Coronary artery (tissue), 2 donors: ENCODE measurements at regions not wholly inside any gene's neighbourhood (a gene's known extent, or its start where the extent isn't known, plus 50 kb on each side); places are given as distances from the start of the nearest gene placed in this dataset.

ENCODE experiments used
- DNase-seq: peaks from one replicate; pipeline ENCODE4 v3.0.0-alpha.2; 2017; ENCODE audit warnings: low spot score
- H3K27ac ChIP-seq, 2 donors: fragments of 200-600 bp; sonication (generic); one replicate each; pipeline ENCODE4 v1.5.1; 2016 to 2019
- H3K4me3 ChIP-seq: fragments of 200-600 bp; sonication (generic); 2 replicates; pipeline ENCODE4 v1.5.1; 2016; ENCODE audit warnings: mild to moderate bottlenecking, moderate library complexity
- TF ChIP-seq, protein P1 (sequence below): fragments of 200-600 bp; sonication (generic); IDR thresholded peaks from one replicate; pipeline ENCODE4 v1.5.1; 2019; ENCODE audit warnings: antibody characterized with exemption

DNA sequence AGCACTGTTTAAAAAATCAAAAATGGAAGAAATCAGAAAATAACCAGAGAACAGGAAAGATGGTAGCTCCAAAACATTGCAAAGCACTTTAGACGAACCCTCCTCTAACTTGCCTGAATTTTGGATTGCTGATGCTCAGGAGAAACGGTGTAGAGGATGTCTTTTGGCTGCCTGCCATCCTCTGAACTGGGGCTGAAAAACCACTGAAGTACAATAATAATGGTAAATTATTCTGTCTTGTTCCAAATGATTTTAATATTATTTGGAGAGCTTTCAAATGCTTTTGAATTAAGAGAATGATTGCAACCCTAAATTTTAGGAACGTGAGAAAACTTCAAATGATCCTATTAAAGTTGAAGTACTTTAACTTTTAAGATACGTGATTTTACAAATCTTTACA, 167.3 kb upstream of the SLC13A1 start:
- TF ChIP-seq, protein P1, sequence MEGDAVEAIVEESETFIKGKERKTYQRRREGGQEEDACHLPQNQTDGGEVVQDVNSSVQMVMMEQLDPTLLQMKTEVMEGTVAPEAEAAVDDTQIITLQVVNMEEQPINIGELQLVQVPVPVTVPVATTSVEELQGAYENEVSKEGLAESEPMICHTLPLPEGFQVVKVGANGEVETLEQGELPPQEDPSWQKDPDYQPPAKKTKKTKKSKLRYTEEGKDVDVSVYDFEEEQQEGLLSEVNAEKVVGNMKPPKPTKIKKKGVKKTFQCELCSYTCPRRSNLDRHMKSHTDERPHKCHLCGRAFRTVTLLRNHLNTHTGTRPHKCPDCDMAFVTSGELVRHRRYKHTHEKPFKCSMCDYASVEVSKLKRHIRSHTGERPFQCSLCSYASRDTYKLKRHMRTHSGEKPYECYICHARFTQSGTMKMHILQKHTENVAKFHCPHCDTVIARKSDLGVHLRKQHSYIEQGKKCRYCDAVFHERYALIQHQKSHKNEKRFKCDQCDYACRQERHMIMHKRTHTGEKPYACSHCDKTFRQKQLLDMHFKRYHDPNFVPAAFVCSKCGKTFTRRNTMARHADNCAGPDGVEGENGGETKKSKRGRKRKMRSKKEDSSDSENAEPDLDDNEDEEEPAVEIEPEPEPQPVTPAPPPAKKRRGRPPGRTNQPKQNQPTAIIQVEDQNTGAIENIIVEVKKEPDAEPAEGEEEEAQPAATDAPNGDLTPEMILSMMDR = no peak
- no peak overlapping the region for H3K4me3 ChIP-seq
- no peak for DNase-seq
- no peak overlapping the region for H3K27ac ChIP-seq

DNA sequence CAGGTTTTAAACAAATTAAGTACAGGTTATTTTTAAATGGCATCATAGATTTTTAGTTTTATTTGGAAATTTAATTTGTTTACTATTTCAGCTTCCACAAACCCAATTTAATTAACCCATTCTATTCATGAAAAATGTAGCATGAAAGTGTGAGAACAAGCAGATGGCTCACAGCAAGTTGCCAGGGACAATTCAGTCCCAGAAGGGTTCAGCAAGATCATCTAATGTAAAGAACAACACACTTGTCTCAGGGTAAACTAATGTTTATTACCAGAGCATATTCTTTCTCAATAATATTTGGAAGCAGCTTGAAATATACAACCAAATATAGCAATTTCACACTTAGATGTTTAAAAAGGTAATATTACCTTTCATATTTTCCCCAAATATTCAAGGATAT, 166.9 kb upstream of the SLC13A1 start:
- Histone ChIP-seq H3K4me3 (no peak overlapping the region), H3K27ac (no peak overlapping the region)
- no peak for DNase-seq
- TF ChIP-seq, protein P1 = no peak

DNA sequence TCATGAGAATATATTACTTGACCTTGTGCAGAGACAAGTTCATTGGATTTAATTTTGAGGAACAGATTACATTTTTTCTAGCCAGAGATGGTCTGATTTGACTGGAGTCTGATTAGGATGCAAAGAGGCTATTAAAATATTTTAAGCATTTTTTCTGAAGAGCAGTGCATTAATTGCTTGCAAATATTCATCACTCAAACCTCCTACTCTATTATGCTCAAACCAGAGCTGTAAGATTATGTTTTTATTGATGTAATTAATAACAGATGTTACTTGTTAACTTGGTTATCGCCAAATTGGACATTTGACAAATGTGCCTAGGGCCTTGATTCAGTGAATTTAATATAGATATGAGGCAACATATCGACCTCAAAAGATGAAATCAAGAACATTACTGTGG, 160.9 kb upstream of the SLC13A1 start:
- no peak for DNase-seq
- TF ChIP-seq, protein P1 = no peak
- Histone ChIP-seq H3K4me3 (no peak overlapping the region), H3K27ac (no peak overlapping the region)

DNA sequence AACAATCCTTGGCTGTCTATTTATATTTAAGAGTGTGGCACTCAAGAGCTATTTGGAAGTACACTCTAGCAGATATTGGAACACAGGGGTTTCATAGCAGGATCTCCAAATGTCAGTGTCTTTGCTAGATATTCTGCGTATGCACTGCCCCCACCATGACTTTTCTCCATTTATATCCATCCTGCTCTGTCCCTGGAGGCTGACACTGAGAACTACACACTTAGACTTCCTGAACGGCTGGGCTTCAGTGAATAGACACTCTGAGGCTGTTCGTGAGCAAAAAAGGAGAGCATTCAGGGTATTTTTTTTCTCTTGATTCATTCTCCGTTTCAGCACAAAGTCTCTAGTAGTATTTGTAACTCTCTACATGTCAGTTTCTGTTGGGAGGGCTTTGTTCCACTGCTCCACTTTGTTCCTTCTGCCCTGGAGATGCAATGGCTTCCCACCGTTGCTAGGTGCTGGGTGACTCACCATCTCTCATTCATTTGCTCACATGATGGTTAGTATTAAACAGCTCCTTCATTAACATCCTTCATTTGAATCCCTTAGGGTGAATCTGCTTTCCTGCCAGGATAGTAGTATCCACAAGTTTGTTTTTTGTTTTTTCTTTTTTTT, 155.9 kb upstream of the SLC13A1 start:
- DNase-seq = no peak
- Histone ChIP-seq H3K4me3 (no peak overlapping the region), H3K27ac (no peak overlapping the region)
- TF ChIP-seq, protein P1 = no peak

DNA sequence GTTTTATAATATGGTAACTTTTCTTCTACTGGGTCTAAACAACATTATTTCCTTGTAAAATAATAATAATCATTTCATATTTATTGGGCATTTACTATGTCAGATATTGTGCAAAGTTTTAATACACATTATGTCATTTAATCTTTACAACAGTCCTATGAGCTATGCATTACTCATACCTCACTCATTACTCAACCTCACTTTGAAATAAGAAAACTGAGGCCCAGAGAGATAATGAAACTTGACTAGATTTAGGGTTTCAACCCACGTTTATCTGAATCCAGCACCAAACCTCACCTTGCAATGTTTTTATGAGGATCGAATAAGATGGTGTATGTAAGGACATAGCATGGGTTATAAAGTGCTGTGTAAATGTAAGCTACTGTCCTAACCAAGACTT, 153.2 kb upstream of the SLC13A1 start:
- no peak for DNase-seq
- Histone ChIP-seq H3K27ac (no peak overlapping the region), H3K4me3 (no peak overlapping the region)
- TF ChIP-seq, protein P1 = no peak

DNA sequence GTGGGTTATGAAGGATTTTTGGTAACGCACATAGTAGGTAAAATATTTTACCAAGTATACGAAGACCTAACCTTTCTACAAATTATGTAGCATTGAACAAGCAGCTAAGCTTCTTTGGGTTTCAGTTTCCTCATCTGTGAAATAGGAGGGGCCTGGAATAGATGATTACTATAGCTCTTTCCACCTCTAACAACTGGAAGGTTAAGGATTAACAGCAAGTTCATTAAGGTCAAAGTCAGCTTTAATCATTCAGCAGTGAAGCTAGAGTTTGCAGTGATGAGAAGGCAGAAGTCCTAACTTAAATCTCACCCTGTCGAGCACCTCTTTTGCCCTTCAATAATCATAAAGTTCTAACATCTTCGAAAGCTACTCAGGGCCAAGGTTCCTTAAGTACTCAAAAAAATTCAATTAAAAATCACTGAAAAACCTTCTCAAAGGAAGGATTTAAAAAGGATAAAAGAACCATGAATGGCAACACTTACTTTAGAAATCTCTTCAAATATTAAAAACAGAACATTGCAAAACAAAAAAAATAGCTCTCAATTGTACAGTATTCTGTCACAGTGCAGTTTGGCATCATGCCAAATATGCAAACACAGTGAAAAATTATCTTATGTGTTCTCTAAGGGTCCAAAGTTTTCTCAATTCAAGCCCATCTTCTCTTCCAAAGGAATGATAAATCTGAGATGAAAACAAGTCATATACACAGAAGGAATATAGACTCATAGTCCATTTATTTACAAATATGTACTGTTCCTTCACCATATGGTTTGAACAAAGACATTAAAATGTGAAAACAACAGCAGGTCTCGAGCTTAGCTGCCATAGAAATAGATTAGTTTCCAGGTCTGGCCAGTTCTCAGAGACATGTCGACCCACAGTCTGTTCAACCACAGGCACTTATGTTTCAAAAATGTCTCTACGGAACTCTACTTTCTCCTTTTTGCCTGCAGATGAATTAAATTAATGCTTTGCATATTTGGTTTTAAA, 152.0 kb upstream of the SLC13A1 start:
- no peak overlapping the region for H3K27ac ChIP-seq
- TF ChIP-seq, protein P1 = no peak
- DNase-seq = no peak

More for the DNA sequence above, 152.0 kb upstream of the SLC13A1 start:
- no peak overlapping the region for H3K4me3 ChIP-seq
